ENCODE measurements at regions not wholly inside any gene's neighbourhood (a gene's known extent, or its start where the extent isn't known, plus 50 kb on each side); places are given as distances from the start of the nearest gene placed in this dataset.

- DNase-seq (ENCODE audit: low read depth): no peak
- TF ChIP-seq CTCF (IDR thresholded peaks at IDR 0.05; ENCODE audit: low read depth, low read length, missing control alignments): no peak
- H3K4me3 ChIP-seq (ENCODE audit: low read depth, low read length): no peak overlapping the region
Measured at GRCh38 chr5:160959804-160960203, 107.8 kb upstream of the ATP10B start.

GRCh38 chr5:160957312-160957861 lies 105.4 kb upstream of the ATP10B start:
- no peak overlapping the region for H3K4me3 ChIP-seq (ENCODE audit: low read depth, low read length)
- DNase-seq (ENCODE audit: low read depth): no peak
- TF ChIP-seq CTCF (IDR thresholded peaks at IDR 0.05; ENCODE audit: low read depth, low read length, missing control alignments): no peak

- TF ChIP-seq CTCF (IDR thresholded peaks at IDR 0.05; ENCODE audit: low read depth, low read length, missing control alignments): no peak
- DNase-seq (ENCODE audit: low read depth): no peak
- H3K4me3 ChIP-seq (ENCODE audit: low read depth, low read length): no peak overlapping the region
Measured at GRCh38 chr5:160956051-160956450, 104.0 kb upstream of the ATP10B start.

GRCh38 chr5:160950311-160950710 lies 98.3 kb upstream of the ATP10B start:
- no peak for DNase-seq (ENCODE audit: low read depth)
- no peak overlapping the region for H3K4me3 ChIP-seq (ENCODE audit: low read depth, low read length)
- TF ChIP-seq CTCF (IDR thresholded peaks at IDR 0.05; ENCODE audit: low read depth, low read length, missing control alignments): no peak

- DNase-seq (ENCODE audit: low read depth): no peak
- no peak overlapping the region for H3K4me3 ChIP-seq (ENCODE audit: low read depth, low read length)
- no peak for TF ChIP-seq CTCF (IDR thresholded peaks at IDR 0.05; ENCODE audit: low read depth, low read length, missing control alignments)
Measured at GRCh38 chr5:160940725-160941124, 88.7 kb upstream of the ATP10B start.

- TF ChIP-seq CTCF (IDR thresholded peaks at IDR 0.05; ENCODE audit: low read depth, low read length, missing control alignments): no peak
Measured at GRCh38 chr5:160938532-160938931, 86.5 kb upstream of the ATP10B start.

GRCh38 chr5:160937570-160937969 lies 85.6 kb upstream of the ATP10B start:
- DNase-seq (ENCODE audit: low read depth): no peak
- H3K4me3 ChIP-seq (ENCODE audit: low read depth, low read length): no peak overlapping the region
- no peak for TF ChIP-seq CTCF (IDR thresholded peaks at IDR 0.05; ENCODE audit: low read depth, low read length, missing control alignments)

More at GRCh38 chr5:160938532-160938931, 86.5 kb upstream of the ATP10B start:
- DNase-seq (ENCODE audit: low read depth): no peak
- no peak overlapping the region for H3K4me3 ChIP-seq (ENCODE audit: low read depth, low read length)

Measured in GM12864 (cell line).